DOHH2 (cell line): ENCODE measurements at regions not wholly inside any gene's neighbourhood (a gene's known extent, or its start where the extent isn't known, plus 50 kb on each side); places are given as distances from the start of the nearest gene placed in this dataset.

ENCODE experiments used
- H3F3A ChIP-seq: fragments of 200-600 bp; sonication (generic), shearing (Covaris generic); 2 replicates; pipeline ENCODE4 v1.6.0; 2016; ENCODE audit warnings: antibody characterized with exemption, mild to moderate bottlenecking; ENCODE audit not compliant: control insufficient read depth, insufficient read depth
- H3K27ac ChIP-seq: fragments of 200-600 bp; sonication (generic); 2 replicates; pipeline ENCODE4 v1.5.1; 2014; ENCODE audit warnings: low read depth, mild to moderate bottlenecking, low read length, moderate library complexity
- H3K27me3 ChIP-seq: fragments of 200-600 bp; sonication (generic); 2 replicates; pipeline ENCODE4 v1.6.1; 2014; ENCODE audit warnings: mild to moderate bottlenecking, low read length, mixed read lengths; ENCODE audit not compliant: control insufficient read depth
- H3K36me3 ChIP-seq: fragments of 200-600 bp; sonication (generic); 2 replicates; pipeline ENCODE4 v1.6.1; 2014; ENCODE audit warnings: mild to moderate bottlenecking, low read length, moderate library complexity, mixed read lengths; ENCODE audit not compliant: control insufficient read depth
- H3K4me1 ChIP-seq: fragments of 200-600 bp; sonication (generic); 2 replicates; pipeline ENCODE4 v1.6.1; 2014; ENCODE audit warnings: mild to moderate bottlenecking, low read length, mixed read lengths; ENCODE audit not compliant: control insufficient read depth
- H3K4me2 ChIP-seq: fragments of 200-600 bp; sonication (generic); 2 replicates; pipeline ENCODE4 v1.6.0; 2014; ENCODE audit warnings: mild to moderate bottlenecking, low read length, moderate library complexity
- H3K4me3 ChIP-seq: fragments of 200-600 bp; sonication (generic); 2 replicates; pipeline ENCODE4 v1.5.1; 2014; ENCODE audit warnings: mild to moderate bottlenecking, low read length, mixed read lengths
- H3K79me2 ChIP-seq: fragments of 200-600 bp; sonication (generic); 2 replicates; pipeline ENCODE4 v1.6.1; 2014; ENCODE audit warnings: mild to moderate bottlenecking, low read length, mixed read lengths; ENCODE audit not compliant: control insufficient read depth
- H3K9me2 ChIP-seq: fragments of 200-600 bp; sonication (generic); replicated peaks from 2 replicates; pipeline ENCODE4 v1.6.1; 2014; ENCODE audit warnings: mild to moderate bottlenecking, low read length, mixed read lengths; ENCODE audit not compliant: control insufficient read depth
- H3K9me3 ChIP-seq: fragments of 200-600 bp; sonication (generic); 2 replicates; pipeline ENCODE4 v1.6.1; 2014; ENCODE audit warnings: antibody characterized with exemption, low read length, mixed read lengths; ENCODE audit not compliant: control insufficient read depth, insufficient read depth
- H4K20me1 ChIP-seq: fragments of 200-600 bp; sonication (generic); 2 replicates; pipeline ENCODE4 v1.6.0; 2014; ENCODE audit warnings: low read depth, mild to moderate bottlenecking, antibody characterized with exemption, low read length, moderate library complexity; ENCODE audit not compliant: control insufficient read depth, insufficient read depth
- EZH2phosphoT487 ChIP-seq: fragments of 200-600 bp; sonication (generic); IDR thresholded peaks from 2 replicates; pipeline ENCODE4 v1.6.1; 2017; ENCODE audit warnings: borderline replicate concordance, mild to moderate bottlenecking, antibody characterized with exemption, low read length, moderate library complexity, mixed read lengths
- TF ChIP-seq, protein P1 (sequence below): fragments of 200-600 bp; sonication (generic); IDR thresholded peaks from one replicate; pipeline ENCODE4 v1.5.1; 2014; ENCODE audit warnings: antibody characterized with exemption, mild to moderate bottlenecking, low read depth, low read length; ENCODE audit not compliant: poor library complexity, severe bottlenecking

DNA sequence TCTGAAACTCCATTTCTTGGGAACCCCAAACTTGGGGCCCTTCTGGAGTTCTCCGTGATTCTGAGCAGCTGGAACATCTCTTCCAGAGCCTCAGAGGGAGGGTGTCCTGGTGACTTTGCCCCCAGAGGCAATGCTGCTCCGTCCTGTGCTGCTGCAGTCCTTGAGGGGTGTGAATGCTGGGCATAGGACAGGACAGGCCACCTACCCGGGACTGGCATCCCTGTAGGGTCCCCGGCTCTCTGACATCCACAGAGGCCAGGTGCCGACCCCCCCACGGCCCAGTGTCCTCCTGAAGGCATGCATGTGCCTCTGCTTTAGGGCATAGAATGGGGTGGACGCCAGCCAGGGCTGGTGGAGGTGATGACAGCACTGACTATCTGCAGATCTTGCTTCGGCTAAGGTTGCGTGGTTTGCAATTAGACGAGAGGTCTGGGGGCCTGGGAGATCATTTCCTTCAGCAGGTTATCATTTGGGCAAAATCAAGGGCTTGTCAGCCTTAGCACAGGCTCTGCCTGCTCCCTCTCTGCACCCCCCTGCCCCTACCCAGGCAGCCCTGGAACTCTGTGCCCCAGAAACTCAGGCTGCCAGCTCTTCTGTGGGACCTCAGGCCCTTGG, 136.9 kb upstream of the GPR26 start:
- Histone ChIP-seq H3K4me3 (no peak overlapping the region), H3K9me2 (no peaks in the 10 kb centered on the region), H3K27me3 (no peaks in the 10 kb centered on the region), H3K9me3 (peaks cover 6% of the 10 kb centered on the region; the same call in 1 of the 2 replicates), H3K4me2 (no peak overlapping the region), H3K27ac (no peak overlapping the region), H3K4me1 (peaks cover 22% of the 10 kb centered on the region), H4K20me1 (no peaks in the 10 kb centered on the region), H3K79me2 (no peaks in the 10 kb centered on the region), H3F3A (no peaks in the 10 kb centered on the region), H3K36me3 (no peaks in the 10 kb centered on the region)
- TF ChIP-seq, protein P1, sequence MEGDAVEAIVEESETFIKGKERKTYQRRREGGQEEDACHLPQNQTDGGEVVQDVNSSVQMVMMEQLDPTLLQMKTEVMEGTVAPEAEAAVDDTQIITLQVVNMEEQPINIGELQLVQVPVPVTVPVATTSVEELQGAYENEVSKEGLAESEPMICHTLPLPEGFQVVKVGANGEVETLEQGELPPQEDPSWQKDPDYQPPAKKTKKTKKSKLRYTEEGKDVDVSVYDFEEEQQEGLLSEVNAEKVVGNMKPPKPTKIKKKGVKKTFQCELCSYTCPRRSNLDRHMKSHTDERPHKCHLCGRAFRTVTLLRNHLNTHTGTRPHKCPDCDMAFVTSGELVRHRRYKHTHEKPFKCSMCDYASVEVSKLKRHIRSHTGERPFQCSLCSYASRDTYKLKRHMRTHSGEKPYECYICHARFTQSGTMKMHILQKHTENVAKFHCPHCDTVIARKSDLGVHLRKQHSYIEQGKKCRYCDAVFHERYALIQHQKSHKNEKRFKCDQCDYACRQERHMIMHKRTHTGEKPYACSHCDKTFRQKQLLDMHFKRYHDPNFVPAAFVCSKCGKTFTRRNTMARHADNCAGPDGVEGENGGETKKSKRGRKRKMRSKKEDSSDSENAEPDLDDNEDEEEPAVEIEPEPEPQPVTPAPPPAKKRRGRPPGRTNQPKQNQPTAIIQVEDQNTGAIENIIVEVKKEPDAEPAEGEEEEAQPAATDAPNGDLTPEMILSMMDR, result no peak
- TF ChIP-seq EZH2phosphoT487, result no peak

DNA sequence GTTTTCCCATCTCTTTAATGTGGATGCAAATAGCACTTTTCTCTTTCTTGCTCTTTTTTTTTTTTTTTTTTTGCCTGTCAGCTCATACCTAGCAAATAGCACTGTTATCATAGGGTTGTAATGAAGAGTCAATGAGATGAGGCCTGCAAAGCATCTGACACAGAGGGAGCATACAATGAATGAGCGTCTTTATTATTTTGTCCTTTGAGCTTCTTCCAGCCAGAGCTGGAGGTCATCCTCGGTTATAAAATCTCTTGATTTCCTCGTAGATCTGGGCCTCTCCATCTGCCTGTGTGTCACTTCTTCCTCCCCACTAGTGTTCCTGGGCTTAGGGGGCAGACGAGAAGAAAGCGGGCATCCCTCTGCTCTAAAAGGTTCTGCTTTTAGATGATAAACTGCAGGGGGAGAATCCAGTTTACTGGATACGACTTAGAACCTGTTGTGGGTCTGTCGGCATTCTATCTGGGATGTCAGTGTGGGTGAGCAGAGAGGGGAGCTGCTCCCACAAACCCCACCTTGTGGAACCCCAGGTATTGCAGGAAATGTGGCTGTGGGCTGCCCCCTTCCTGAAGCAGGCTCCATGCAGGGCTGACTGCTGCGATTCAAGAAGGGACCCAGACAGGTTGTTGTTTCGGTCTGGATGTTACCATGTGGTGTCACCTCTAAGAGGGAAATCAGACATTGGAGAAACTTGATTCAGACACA, 135.8 kb upstream of the GPR26 start:
- H3K9me3 ChIP-seq, result peaks cover 6% of the 10 kb centered on the region; the same call in 1 of the 2 replicates
- H3K4me2 ChIP-seq, result no peak overlapping the region
- H3K4me3 ChIP-seq, result no peak overlapping the region
- no peak overlapping the region for H3K27ac ChIP-seq
- H3F3A ChIP-seq, result no peaks in the 10 kb centered on the region
- H3K36me3 ChIP-seq, result no peaks in the 10 kb centered on the region
- H4K20me1 ChIP-seq, result no peaks in the 10 kb centered on the region
- TF ChIP-seq, protein P1, result peak; percentile 22
- no peak for TF ChIP-seq EZH2phosphoT487
- H3K79me2 ChIP-seq, result no peaks in the 10 kb centered on the region
- no peaks in the 10 kb centered on the region for H3K9me2 ChIP-seq
- peaks cover 31% of the 10 kb centered on the region for H3K4me1 ChIP-seq
- H3K27me3 ChIP-seq, result no peaks in the 10 kb centered on the region

DNA sequence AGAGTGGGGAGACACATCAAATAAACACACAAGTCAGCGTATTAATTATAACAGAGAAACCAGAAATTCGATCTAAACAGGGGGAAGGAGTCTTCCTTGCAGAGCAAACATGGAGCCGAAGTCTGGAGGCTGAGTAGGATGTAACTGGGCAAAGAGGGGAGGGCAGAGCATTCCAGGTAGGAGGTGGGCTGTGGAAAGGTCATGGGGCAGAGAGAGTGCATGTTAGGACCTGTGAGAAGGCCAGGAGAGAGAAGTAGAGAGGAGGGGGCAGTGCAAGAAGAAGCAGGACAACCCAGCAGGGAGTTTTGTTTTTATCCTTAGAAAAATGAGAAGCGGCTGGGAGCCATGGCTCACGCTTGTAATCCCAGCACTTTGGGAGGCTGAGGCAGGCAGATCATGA, 130.8 kb upstream of the GPR26 start:
- no peak overlapping the region for H3K4me2 ChIP-seq
- no peak overlapping the region for H3K4me3 ChIP-seq
- peaks cover 69% of the 10 kb centered on the region for H3K4me1 ChIP-seq
- no peaks in the 10 kb centered on the region for H3K9me2 ChIP-seq
- no peaks in the 10 kb centered on the region for H3K79me2 ChIP-seq
- no peaks in the 10 kb centered on the region for H4K20me1 ChIP-seq
- H3K9me3 ChIP-seq, result peaks cover 6% of the 10 kb centered on the region; the same call in 1 of the 2 replicates
- no peaks in the 10 kb centered on the region for H3K36me3 ChIP-seq
- peaks cover 20% of the 10 kb centered on the region for H3F3A ChIP-seq
- H3K27me3 ChIP-seq, result no peaks in the 10 kb centered on the region
- no peak overlapping the region for H3K27ac ChIP-seq
- no peak for TF ChIP-seq EZH2phosphoT487
- TF ChIP-seq, protein P1, result no peak
